IPS DF 4.7 (cell line): ENCODE measurements at regions not wholly inside any gene's neighbourhood (a gene's known extent, or its start where the extent isn't known, plus 50 kb on each side); places are given as distances from the start of the nearest gene placed in this dataset.

ENCODE experiments used
- DNase-seq: peaks from one replicate; pipeline ENCODE4 v3.0.0-alpha.2; 2013; ENCODE audit warnings: low spot score; ENCODE audit errors: extremely low read depth

GRCh38 chr9:13360188-13360587 lies 80.7 kb upstream of the MPDZ start:
- DNase-seq: no peak

GRCh38 chr9:13358128-13358527 lies 78.6 kb upstream of the MPDZ start:
- DNase-seq: no peak

- DNase-seq: no peak
These were observed 75.2 kb upstream of the MPDZ start for GRCh38 chr9:13354733-13355132.

- DNase-seq: no peak
These were observed 73.0 kb upstream of the MPDZ start for GRCh38 chr9:13352451-13352979.

GRCh38 chr9:13351778-13352386 lies 72.4 kb upstream of the MPDZ start:
- DNase-seq: no peak

- no peak for DNase-seq
These were observed 53.1 kb upstream of the MPDZ start for GRCh38 chr9:13332571-13332970.

- DNase-seq: no peak
These were observed 51.8 kb upstream of the MPDZ start for GRCh38 chr9:13331320-13331719.

GRCh38 chr9:13330396-13331004 lies 51.0 kb upstream of the MPDZ start:
- DNase-seq: no peak
